NCI-H146 treated with DMSO at 0.1 percent for 48 hours (cell line): ENCODE measurements at regions not wholly inside any gene's neighbourhood (a gene's known extent, or its start where the extent isn't known, plus 50 kb on each side); places are given as distances from the start of the nearest gene placed in this dataset.
A peak's percentile ranks its signal among the peaks of the same experiment; 100 is the strongest.

Experiments
- DNase-seq: peaks from one replicate; lab custom pipeline; 2025; ENCODE audit not compliant: unreplicated experiment; lab: John Stamatoyannopoulos, UW

DNA sequence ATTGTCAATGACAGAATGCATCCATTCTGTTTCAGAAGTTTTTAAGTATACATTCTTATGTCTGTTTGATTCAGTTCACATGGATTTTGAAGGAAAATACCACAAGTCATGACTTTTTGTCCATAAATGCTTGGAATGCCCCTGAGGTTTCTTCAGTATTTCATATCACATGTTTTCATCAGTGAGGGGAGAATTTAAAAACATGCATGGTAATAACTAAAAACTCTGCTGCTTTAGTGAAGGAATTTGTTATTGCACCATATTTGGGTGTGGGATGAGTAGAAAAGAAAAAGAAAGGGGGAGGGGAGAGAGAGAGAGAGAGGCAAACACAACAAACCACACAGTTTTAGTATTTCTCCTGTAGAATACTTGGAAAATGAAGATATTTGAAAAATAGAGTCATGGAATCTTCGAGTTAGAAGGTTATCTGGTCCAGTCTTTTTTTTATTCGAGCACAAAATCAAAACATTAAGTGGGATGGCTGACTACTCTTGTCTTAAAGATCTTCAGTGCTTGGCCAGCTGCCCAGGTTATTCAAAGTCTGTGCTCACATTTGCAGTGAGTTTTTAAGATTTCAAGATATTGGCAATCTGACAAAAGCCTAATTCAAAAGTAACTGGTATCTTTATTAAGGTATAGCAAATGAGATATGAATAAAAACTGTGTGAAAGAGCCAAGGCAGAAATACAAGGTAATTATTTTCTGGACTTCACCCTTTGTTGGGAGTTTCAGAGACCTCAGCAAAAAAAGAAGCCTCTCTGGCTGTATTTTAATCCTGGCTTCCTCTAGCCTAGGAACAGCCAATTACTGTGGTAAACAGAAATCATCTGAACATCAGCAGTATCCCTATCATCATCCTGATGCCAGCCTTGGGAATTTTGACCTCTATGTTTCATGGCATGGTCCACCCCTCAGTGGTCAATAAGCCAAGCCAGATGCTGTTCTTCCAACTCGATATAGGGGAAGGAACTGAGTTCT, 687.9 kb upstream of the CITED2 start:
- DNase-seq = no peak

DNA sequence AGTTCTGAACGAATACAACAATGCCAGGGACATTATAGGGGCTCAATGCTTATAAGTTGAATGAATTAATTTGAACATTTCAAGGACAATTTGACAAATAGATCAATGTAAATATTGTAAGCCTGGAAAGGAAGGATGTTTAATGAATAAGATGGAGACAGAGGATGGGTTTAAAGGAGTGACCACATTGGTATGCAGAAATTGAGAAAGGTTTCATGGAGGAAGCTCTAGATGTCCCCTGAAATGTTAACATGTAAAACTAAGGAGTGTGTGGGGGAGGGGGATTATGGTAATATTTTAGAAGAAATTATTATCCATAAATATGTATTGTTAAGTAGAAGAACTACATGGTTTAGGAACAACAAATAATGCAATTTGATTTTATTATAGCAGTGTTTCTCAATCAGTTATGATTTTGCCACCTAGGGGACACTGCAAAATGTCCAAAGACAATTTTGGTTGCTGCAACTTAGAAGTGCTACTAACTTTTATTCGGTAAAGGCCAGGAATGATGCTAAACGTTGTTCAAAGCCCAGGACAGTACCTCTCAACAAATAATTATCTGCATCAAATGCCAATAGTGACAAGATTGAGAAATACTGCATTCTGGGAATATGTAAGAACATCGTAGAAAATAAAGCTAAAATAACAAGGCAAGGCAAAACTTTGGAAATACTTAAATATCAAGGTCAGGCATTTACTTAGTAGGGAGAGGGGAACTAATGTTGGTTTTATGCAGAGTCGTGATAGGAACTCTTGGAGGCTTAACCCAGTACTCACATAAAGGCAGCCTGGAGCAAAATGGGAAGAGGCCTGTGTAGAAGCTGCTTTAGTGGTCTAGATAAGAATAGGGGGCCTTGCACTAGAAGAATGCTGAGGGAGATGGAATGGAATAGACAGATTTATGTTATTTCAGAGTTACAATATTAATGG, 686.9 kb upstream of the CITED2 start:
- no peak for DNase-seq

DNA sequence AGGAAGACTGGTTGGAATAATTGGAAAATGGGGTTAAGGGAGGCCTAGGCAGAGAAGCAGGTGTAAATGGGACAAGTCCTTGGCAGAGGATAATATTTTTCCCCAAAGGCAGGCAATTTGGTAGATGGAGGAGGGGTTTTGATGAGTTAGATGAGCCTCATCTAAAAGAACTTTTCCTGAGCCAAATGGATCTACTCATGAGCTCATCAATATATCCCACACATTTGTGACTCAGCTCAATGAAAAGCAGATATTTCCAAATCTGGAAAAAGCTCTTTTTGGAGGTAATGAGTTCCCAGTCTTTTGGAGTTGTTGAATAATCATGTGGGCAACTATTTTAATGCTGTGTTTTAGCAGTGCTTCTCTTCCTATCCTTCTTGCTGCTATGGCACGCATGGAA, 685.5 kb upstream of the CITED2 start:
- DNase-seq = no peak

DNA sequence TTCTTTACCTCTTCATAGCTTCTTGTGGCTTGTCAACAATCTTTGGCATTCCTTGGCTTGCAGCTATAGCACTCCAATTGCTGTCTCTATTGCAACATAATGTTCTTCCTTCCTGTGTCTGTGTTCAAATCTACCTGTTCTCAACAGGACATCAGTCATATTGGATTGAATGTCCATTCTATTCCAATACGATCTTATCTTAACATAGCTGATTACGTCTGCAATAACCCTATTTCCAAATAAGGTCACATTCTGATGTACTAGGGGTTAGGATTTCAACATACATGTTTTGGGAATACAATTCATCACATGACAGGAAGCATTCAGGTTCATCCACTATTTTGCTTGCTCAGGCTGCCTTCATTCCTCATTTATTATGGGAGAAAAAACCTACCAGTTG, 684.4 kb upstream of the CITED2 start:
- DNase-seq = no peak

DNA sequence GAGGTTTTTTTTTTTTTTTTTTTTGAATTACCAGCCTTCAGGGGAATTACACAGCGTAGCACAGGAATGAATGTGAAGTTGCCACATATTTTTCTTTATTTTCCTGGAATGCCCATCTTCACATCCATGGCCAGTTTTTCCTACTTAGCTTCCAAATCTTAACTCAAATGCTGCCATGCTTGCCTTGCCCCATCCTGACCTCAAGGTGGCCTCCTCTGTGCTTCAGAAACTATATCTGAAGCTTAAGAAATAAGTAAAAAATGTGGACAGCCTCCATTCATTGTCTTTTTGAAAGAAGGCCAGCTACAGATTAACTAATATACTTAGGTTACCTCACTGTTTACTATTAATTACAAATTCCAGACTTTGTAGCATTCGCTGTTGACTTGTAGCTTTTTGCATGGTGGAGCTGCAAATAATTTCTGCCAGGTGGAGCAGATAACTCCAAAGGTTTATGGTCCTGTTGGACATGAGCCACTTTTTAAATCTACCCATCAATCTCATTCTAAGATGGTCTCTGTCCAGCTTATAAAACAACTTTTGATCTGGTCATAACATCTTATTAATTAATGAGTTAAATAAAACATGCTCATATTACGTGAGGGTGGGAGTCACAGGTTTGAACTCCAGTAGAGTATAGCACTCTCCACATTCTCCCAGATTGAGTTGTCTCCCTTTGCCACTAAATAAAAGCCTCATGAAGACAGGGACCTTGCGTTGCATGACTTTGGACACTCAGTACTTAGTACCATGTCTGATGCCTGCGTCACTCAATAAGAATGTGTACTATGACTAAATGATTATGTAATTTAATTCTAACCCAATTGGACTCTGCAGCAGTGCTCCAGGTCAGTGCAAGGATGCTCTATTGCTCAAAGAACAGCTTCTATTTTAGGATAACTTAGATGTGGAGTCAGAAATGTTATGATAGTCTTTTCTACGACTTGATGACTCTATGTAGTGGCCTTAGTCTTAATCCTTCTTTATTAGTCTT, 678.6 kb upstream of the CITED2 start:
- DNase-seq = no peak

DNA sequence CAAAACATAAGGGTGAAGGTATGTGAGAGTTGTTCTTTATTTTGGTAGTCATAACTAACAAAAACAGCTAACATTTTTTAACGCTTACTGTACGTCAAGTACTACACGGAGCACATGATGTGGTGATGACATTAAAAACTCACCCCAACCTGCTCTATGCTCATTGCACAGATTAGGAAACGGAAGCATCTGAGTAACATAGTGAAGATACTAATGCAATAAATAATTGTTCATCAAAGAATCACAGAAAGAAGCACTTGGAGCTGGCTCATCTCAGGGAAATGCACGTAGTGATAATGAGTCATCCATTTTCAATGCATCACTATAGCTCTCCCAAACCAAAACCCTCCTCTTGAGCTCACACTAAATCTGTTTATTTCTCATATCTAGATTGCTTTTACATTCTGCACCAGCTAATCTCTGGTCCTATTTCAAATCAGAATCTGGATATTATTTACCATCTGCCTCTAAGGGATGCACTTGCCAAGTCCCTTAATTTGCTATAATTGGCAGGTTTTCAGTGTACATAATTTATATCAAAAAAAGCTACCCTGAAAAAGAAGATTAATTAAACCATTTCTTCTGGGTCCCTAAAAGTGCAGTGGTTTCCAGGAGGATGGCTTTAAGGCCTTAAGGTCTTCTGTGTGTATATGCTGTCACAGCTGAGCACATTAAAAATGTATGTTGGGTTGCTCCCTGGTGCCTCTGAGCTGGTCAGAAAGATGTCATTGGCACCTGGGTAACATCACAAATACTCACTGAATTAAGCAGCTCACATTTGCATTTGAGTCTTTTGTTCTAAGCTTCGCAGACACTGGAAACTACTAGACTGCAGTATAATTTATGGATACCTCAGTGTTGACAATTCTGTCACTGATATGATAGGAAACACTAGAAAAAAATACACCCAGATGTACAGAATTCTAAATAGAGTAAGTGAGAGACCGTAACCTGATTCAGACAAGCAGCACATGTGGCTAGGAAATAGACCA, 677.4 kb upstream of the CITED2 start:
- peak; percentile 24 for DNase-seq

DNA sequence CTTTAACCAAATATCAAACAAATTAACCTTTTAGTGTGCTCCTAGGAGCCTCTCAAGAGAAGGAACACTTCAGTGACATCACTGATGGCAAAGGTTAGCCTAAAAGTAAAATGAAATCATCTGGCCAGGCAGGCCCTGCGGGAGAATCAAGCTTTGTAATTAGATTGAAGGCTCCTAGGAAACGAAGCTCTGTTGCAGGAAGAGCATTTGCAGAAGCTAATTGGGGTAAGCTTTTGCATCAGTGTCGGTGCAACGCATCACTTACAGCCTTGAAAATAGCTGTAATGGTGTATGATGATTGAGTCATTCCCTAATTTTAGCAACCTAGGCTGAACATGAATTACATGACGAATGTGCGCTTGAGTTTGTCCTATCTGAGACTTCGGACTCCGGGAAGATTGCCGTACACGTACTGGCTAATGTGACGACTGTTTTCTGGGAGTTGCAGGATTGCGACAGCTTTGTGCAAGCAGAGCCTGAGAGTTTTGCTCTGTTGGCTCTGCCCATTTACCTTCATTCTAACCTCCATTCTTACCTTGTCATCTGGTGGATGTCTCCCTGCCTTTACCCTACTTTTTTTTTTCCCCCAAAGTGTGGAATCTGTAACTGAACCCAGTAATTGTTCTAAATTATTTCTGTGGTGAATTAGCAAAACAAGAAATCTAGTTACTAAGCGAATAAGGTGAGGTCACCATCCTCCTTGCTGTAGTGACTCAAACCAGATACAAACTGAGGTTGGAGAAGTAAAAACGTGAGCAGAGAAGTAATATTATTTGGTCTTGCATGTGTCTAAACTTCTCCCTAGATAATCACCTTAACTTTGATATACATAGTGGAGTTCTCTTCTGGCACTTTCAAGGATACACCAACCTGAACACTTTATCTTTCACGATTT, 675.9 kb upstream of the CITED2 start:
- no peak for DNase-seq

DNA sequence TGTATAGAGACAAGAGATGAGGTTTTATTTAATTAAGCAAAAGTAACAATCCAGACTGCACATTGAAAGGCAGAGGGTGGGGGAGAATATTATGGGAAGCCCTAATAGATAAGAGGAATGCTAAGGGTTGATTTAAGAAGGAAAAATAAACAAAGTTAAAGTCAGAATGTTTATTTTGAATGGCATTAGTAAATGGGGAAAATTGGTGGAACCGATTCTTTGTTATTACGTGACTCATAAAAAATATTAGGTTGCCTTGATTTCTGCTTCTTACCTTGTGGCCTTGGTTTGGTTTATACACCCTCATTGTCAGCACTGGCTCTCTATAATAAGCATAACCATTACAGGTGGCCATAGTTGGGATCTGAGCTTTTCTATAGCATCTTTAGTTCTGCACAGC, 674.8 kb upstream of the CITED2 start:
- peak; percentile 8 for DNase-seq

DNA sequence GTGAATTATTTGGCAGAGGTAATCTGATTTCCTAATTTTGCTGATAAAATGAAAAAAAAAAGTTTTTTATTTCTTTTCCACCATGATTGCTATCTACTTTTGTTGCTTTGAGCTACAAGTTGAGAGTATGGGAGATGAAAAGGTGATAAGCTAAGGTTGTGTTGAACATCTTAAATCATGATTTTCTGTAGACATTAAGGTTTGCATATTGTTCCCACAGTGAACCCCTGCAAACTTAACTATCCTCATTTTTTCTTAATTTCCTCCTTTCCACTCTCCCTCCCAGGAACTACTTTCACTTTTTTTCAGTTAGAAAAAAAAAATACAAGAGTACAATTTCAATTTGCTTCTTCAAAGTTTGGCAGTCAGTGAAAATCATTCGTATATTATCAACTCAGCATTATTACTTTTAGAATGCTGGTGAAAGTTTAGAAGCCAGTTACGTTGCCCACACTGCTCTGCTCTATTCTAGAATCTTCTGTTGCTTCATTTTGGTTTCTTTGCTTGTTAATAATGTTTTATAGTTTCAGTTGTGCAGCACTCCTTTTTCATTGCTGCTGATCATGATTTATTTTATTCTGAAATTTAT, 673.8 kb upstream of the CITED2 start:
- no peak for DNase-seq

DNA sequence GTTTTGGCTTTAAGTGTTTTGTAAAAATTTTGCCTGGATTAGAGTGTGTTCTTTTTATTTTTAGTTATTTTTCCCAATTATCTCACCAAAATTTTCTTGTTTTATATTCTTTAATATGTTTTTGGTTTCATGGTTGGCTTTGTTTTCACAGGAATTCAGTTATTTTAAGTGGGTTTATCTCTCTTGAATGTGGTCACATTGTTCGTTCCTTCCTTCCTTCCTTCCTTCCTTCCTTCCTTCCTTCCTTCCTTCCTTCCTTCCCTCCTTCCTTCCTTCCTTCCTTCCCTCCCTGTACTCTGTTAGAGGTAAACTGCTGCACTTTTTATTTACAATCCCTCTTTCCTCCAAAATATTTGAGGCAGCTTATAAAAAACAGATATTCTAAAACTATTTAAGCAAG, 672.9 kb upstream of the CITED2 start:
- DNase-seq = no peak

DNA sequence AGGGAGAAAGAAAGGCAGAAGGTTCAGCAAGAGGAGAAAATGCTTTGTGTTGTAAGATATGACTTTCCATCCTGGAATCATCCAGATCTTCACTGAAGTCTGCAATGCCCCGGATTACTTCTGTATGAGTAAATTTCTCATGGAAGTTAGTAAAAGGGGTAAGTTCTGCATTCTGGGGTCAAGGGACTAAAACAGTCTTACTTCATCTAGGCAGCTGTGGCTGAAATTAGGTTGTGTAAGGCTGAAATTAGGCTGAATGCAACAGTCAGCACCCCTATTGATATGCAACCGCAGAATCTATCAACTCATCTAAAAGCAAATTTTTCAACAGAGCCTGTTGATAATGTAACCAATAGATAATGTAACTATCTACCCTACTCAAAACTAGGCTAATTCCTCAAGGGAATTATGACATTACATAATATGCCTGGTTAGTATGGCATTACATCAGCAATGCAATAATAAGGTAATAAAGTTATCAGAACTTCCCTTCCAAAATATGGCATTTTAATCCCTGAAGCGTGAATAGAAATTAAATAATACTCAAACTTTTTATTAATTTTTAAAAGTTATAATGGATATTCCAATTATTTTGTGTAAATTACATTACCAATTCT, 671.7 kb upstream of the CITED2 start:
- DNase-seq = no peak

DNA sequence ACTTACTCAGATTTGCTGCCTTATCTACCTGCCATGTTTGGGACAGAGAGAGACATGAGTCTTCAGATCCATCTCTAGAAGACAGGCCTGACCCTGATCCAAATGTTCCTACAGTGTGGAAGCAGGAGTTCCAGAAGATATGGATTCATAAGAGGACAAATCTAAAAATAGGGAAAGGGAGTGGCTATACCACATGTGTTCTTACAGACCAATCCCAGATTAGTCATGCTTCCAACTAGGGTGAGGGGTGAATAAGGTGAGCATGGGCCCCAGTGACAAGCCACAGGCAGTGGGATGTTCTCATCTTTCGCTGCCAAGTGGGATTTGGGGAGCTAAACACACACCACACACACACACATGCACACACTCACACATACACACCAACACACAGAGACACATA, 670.7 kb upstream of the CITED2 start:
- DNase-seq = no peak

DNA sequence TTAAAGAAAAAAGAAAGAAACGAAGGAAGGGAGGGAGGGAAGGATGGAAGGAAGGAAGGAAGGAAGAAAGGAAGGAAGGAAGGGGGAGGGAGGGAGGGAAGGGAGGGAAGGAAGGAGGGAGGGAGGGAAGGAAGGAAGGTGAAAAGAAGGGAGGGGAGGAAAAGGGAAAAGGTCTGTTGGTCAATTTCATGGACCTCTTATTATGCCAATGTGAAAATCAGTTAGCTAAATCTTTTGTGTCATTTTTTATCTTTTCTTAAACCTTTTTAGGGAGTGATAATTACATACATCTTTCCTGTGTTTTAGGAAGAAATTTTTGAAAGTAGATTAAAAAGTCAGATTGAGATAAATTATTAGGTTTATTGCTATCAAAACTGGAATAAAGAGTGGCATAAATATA, 670.2 kb upstream of the CITED2 start:
- DNase-seq = no peak

DNA sequence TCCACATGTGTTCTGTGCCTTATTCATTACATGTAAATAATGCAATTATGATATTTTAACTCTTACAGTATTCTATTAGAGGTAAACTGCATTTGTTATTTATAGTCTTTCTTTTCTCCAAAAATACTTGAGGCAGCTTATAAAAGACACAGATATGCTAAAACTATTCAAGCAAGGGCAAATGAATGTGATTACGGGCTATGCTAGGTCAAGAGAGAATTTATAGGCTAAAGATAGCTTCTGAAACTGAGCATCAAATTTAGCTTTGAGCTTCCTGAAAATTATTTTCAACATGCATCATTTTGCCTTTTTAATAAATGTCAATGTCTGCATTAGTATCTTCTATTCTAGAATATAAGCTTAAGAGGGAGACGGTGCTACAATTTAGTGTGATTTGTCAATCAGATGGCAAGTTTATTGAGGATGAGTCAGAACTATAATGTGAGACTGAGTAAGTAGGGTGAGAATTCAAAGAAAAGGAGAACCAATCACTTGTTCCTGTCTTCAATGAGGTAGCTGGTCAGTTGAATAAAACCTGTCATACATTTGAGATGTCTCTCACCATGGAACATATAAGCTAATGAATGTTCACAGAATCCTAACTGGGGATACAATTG, 669.4 kb upstream of the CITED2 start:
- DNase-seq = no peak

DNA sequence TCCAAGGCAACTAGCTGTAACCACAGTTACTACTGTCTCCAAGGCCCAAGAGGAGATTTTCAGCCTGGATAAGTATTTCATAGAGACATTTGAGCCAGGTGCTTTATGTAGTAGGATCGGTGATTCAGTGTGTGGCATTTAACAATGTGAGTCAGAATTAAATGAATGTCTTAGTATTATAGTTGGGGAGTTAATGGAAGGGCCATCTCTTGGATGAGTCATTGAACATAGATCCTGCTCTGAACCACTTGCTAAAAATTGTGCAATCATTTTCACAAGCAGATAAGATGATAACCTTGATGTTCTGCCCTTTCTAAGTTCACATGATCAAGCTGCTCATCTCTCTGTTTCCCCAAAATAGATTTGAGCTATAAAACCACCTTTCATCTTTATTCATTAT, 668.9 kb upstream of the CITED2 start:
- DNase-seq = no peak

DNA sequence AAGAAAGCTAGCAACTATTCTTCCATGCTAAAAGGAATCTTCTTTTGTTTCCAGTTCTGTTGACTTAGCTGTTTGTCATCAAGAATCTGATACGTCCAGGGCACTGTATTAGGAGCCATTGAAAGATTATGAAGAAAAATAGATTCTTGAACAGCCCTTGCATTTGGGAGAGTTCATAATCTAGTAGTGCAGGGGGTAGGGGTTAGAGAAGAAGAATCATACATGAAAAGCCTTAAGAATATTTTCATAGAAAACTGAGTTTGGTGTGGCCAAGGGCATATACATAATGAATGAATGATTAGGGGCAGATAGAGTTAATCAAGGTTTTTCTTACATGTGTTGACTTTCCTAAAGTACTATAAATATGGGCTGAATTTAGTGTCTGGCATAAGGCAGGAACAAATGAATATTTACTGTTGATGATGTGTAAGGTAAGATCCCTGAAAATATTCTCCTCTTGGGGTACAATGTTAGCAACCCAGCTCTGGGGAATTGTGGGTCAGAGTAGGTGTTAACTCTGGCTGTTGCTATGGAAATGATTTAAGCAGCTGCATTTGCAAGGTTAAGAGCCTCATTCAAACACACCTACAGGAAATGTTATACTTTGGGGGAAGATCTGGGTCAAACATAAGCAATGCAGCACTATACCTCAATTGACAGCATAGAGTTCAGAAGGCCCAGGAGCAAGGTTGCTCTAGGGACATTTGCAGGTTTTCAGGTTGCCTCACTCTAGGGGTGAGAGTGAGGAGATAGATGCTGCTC, 667.3 kb upstream of the CITED2 start:
- no peak for DNase-seq
